Stimulated activated CD8-positive, alpha-beta memory T cell treated with anti-CD3 and anti-CD28 coated beads, Interleukin-12 subunit alpha, Interleukin-12 subunit beta, amount 100 ng/mL, for 4 hours (primary cell): ENCODE measurements at regions not wholly inside any gene's neighbourhood (a gene's known extent, or its start where the extent isn't known, plus 50 kb on each side); places are given as distances from the start of the nearest gene placed in this dataset.

ENCODE experiments used
- DNase-seq: peaks from one replicate; pipeline ENCODE4 v3.0.0-alpha.2; 2020; ENCODE audit warnings: low read depth

GRCh38 chr9:109883623-109884022 is 103.6 kb downstream of the PALM2AKAP2 start:
- no peak for DNase-seq

GRCh38 chr9:109886041-109886440 is 106.0 kb downstream of the PALM2AKAP2 start:
- no peak for DNase-seq

GRCh38 chr9:109886617-109887016 is 106.6 kb downstream of the PALM2AKAP2 start:
- DNase-seq: no peak

DNA sequence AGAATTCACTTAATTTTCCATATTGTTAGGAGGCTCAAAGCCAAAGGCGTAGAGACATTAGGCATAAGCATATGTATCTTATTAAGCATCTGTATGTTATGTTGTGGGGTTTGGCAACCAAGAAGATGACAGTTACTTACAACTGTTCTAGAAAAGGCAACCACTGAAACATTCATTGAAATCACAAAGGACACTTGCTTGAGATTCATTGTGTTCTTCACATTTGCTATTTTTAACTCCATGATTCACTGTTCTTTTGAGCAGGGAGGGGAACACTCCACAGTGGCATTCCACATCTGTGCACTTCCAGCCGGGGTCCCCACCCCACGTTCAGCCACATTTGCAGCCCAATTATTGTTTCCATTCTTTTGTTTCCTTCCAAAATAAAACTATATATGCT is 107.1 kb downstream of the PALM2AKAP2 start:
- no peak for DNase-seq

- no peak for DNase-seq
These were observed 108.7 kb downstream of the PALM2AKAP2 start for GRCh38 chr9:109888695-109889094.

GRCh38 chr9:109889456-109889855 is 109.5 kb downstream of the PALM2AKAP2 start:
- no peak for DNase-seq

GRCh38 chr9:109893241-109893640 is 113.2 kb downstream of the PALM2AKAP2 start:
- no peak for DNase-seq

DNA sequence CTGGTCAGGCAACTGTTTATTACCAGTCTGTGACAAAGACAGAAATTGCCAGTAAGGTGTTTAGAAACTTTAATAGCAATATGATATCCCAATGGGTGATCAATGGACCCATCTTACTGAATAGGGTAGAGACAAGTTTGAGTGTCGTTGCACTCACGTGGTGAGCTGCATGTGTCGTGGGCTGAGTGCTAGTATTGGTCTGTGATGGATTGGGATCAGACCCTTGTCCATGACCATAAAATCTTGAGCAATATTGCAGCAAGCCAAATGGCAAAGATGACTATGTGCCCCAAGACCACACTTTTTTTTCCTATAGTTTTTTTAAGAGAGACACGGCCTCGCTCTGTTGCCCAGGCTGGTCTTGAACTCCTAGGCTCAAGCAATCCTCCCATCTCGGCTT is 114.5 kb downstream of the PALM2AKAP2 start:
- DNase-seq: no peak

GRCh38 chr9:109894921-109895758 is 115.1 kb downstream of the PALM2AKAP2 start:
- DNase-seq: no peak

DNA sequence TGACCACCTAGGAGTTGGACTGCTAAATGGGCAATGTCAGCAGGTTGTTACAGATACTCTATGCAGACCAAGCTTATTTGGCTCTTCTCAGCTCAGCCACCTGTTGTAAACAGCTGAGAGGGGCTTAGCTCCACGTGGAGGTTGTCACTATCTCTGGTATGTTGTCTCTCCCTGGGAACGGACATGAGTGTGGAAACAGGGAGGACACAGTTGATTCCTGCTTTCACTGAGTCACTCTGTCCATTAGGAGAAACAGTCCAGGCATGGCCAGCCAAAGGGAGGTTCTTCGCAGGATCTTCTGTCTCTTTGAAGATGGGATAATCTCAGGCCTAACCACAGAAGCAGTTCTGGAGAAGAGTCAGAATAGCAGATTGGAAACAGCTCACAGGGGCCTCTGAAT is 121.2 kb downstream of the PALM2AKAP2 start:
- no peak for DNase-seq

DNA sequence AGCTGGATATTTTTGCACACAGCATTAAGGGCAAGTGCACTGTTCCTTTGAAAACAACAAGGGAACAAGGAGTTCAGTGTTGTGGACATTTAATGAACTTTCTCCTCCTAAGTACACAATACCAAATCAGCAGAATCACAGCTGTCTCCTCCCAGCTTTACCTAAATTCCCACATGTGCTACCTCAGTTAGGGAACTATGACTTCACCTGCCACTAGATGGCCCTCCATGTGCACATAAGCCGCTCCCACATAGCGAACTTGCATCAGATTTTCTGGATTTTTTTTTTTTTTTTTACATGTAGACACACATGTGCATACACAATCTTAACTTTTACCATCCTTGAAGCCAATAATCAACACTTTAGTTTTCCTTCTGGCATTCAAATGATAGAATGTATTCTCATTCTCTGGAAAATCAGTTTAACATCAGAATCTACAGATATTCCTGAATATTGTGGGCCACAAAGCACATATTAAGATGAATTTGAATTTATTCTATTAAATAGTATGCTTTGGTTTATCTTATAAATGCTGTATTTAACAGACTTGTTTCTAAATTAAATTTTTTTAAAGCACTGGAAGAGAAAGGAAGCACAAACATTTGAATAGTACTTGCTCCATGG is 123.6 kb downstream of the PALM2AKAP2 start:
- no peak for DNase-seq

GRCh38 chr9:109904666-109905065 is 124.7 kb downstream of the PALM2AKAP2 start:
- no peak for DNase-seq

GRCh38 chr9:109905472-109905871 is 125.5 kb downstream of the PALM2AKAP2 start:
- DNase-seq: no peak

DNA sequence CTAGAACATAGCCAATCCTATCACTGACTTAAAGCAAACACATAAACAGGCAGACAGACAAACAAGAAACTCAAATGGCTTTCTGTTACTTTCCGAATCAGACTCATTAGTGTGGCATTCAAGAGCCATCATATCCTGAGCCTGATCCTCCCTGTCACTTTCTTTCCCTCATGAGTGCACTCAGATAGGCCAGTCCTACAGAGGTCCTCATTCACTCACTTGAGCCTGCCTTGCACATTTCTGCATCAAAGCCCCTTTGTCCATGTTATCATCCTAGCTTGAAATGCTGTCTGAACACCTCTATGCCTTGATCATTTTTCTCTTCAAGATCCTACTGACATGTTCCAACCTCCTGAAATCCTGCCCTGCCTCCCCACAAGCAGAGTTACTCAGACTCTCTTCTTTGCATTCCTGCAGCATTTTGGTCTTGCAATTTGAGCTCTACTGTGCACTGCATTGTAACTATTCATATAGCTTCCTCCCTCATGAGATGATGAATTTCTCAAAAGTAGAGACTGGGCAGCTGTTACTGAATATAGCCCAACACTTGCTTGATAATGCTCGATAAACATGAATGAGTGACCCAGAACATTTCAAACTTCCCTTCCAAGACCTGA is 126.9 kb downstream of the PALM2AKAP2 start:
- DNase-seq: no peak

GRCh38 chr9:109907400-109907799 is 127.4 kb downstream of the PALM2AKAP2 start:
- DNase-seq: no peak

- no peak for DNase-seq
These were observed 127.9 kb downstream of the PALM2AKAP2 start for GRCh38 chr9:109907810-109908458.

GRCh38 chr9:109908459-109909390 is 128.7 kb downstream of the PALM2AKAP2 start:
- DNase-seq: no peak

DNA sequence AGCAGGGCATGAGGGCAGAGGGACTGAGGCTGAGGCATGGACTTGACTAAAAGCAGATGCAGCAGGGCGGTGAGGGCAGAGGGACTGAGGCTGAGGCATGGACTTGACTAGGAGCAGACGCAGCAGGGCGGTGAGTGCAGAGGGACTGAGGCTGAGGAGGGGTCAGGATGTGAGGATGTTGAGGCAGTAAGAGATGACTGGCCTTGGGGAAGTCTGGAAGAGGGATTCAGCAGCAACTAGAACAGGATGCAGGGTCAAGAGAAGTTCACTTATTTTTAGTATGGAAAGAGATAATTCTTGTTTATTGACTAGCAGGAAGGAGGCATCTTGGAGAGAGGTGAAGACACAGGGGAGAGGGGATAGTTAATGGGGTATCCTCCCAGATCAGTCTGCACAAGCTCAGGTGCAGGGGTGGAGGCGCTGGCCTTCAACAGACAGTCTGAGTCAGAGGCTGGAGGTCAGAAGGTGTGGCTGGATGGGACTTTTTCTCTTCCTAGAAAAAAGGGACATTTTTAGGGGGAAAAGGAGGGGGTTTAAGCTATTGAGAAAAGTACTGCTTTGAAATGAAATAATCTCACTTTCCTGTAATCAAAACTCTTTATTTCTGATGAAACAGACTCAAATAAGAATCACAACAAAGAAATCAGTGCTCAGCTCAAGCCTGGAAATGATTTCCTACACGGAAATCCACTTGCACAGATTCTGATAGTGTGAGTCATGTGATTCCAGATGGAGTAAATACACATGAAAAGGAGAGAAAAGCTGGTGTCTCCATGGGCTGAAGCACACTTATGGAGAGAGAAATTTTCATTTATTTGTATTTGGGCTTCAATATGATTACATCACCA is 130.9 kb downstream of the PALM2AKAP2 start:
- DNase-seq: no peak

DNA sequence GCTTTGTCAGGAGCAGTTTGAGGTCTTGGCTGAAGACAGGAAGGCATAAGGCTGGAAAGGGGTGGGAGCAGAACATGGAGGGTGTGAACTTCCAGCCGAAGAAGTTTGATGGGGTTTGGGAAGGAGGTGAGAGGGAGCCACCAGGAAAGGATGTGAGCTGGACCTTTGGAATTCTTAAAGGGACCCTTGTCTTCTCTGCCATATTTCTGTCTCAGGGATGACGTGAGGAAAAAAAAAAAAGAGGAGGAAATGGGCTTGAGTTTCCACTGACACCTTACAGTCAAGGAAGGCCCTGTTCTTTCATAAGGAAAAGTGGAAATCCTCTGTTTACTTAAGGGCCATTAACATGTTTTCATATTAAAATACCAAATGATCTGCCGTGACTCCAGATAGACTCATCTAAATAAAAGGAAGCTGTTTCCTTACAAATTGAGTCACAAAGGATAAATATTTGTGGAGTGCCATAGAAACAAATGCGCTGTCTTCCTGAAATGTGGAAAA is 132.1 kb downstream of the PALM2AKAP2 start:
- DNase-seq: no peak

GRCh38 chr9:109912726-109913460 is 132.9 kb downstream of the PALM2AKAP2 start:
- DNase-seq: no peak
